ENCODE measurements at regions not wholly inside any gene's neighbourhood (a gene's known extent, or its start where the extent isn't known, plus 50 kb on each side); places are given as distances from the start of the nearest gene placed in this dataset.
"Not testable (repeated sequence)": the region's sequence is repeated elsewhere in the genome, so short reads cannot be mapped to it uniquely, and the experiment has no call there.

GRCh38 chr20:50451792-50452425 lies 58.3 kb upstream of the PTPN1 start:
- not testable (repeated sequence) for DNase-seq

DNA sequence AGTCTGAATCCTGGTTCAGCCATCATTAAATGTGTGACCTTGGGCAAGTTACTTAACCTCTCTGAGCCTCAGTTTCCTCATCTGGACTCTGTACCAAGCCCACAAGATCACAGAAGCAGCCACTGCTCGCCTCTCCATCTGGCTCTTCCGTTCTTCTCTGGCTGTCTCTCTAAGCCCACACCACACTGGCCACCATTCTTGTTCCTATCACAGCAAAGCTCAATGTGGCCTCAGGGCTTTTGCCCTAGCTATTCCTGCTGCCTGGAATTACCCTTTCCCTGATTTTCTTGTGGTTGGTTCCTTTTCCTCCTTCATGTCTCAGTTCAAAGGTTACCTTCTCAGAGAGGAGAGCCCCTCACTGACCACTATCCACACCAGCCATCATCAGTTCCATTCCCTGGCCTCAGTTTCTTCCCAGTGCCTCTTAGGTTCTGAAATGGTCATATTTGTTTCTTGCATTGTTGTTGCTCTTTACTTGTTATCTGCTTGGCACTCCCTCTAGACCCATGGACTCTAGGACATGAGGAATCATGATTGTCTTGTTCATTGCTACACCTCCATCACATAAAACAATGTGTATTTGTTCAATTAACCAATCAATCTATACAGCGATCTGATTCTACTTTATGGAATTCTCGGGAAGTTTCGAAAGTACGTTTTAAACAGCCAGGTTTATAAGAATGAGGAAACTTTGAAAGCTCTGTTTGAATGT lies 56.5 kb upstream of the PTPN1 start:
- no peak for DNase-seq

DNA sequence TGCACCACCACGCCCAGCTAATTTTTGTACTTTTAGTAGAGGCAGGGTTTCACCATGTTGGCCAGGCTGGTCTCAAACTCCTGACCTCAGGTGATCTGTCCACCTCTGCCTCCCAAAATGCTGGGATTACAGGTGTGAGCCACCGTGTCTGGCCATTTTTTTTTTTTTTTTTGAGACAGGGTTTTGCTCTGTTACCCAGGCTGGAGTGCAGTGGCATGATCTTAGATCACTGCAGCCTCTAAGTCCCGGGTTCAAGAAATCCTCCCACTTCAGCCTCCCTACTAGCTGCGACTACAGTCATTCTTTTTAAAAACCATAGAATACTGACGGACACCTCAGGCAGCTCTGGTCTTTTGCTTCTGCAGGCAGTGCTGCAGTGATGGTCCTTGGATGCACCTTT lies 54.9 kb upstream of the PTPN1 start:
- DNase-seq: not testable (repeated sequence)

DNA sequence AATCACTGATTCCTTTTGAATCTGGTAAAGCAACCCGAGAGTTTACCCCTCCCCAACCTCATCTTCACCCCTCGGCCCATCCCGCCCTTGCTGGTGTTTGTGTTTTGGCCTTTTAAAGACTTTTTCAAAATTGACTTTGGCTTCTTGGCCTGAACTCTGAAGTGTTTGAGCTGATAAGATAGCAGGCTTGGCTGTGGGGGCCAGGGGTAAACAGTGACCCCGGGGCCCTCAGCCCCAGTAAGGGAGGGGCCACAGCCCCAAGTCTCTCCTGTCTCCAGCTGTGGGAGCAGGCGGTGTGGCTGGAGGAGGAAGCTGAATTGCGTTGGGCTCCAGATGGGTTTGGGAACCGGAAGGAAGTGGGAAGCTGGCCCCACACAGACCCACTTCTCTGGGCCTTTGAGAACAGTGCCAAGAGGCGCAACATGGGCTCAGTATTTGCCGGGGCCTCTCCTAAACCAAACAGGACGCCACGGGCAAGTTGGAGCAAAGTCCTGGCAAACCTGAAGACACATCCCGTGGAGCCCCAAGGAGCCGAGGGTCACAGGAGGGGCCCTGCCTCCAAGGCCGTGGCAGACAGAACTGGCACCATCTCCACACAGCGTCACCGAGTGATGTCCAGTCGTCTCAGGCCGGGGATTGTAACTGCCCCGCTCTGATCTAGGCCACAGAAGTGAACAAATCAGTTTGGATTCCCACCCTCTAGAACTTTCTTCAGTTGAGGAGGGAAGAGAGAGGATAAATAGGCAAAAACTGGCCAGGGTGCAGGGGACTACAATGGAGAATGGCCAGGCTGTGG lies 54.3 kb upstream of the PTPN1 start:
- no peak for DNase-seq

- DNase-seq: no peak
Measured at GRCh38 chr20:50456452-50457324, 53.5 kb upstream of the PTPN1 start.

DNA sequence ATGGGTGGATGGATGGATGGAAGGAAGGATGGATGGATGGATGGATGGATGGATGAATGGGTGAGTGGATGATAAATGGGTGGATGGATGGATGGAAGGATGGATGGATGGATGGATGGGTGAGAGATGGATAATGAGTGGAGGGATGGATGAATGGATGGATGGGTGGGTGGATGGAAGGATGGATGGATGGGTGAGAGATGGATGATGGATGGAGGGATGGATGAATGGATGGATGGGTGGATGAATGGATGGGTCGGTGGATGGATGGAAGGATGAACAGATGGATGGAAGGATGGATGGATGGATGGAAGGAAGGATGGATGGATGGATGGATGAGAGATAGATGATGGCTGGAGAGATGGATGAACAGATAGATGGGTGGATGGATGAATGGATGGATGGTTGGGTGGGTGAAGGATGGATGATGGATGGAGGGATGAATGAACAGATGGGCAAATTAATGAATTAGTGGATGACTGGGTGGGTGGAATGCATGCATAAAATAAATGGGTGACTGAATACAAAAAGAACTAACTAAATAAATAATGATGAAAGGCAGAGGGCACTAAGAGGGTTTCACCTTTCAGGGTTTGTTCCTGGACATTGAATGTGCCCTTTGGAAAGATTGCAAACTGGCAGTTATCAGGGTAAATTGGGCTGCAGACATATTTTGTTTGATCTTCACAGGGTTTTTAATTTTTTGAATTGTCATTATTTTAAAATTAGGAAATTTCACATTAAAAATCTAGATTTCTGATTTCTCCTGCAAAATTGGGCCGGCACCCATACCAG lies 50.9 kb upstream of the PTPN1 start:
- no peak for DNase-seq

DNA sequence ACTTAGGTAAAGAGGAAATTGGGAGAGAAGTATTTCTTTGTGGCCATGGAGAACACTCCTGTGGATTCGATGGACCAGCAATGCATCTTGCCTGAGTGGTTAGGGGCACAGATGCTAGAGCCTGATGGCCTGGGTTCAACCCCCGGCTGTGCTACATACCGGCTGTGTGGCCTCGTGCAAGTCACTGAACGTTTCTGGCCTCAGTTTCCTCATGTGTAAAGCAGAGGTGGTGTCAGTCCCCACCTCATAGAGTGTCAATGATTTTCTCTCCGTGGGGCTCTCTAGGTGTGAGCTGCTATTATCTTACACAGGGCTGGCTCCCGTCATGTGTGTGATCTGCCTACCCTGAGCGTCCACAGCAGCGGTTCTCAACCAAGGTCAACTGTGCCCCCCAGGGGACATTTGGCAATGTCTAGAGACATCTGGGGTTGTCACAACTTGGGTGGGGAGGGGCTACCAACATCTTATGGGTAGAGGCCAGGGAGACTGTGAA lies 50.0 kb upstream of the PTPN1 start:
- DNase-seq: no peak
